Ovary (tissue), 3 donors: ENCODE measurements at regions not wholly inside any gene's neighbourhood (a gene's known extent, or its start where the extent isn't known, plus 50 kb on each side); places are given as distances from the start of the nearest gene placed in this dataset.

Source experiments
- CTCF ChIP-seq, 3 donors: fragments of 450-650 bp in 2 of 3; fragments of 200-600 bp in 1 of 3; IDR thresholded peaks; one replicate each; pipeline versions ENCODE4 v1.5.1 to v1.8.0; 2016 to 2022; ENCODE audit warnings: antibody characterized with exemption in 3 of 3, mild to moderate bottlenecking in 1 of 3
- EP300 ChIP-seq: sonication (generic); formaldehyde crosslinking; IDR thresholded peaks from one replicate; pipeline ENCODE4 v1.6.1; 2017; ENCODE audit warnings: antibody characterized with exemption
- POLR2A ChIP-seq: fragments of 450-650 bp; IDR thresholded peaks from one replicate; pipeline ENCODE4 v1.6.1; 2017; ENCODE audit warnings: antibody characterized with exemption, mild to moderate bottlenecking, moderate library complexity
- donor health status: DM: no; HTN: no; CAD: no.

- TF ChIP-seq CTCF (IDR thresholded peaks at IDR 0.05) (no peak), POLR2A (no peak), EP300 (no peak)
Observed at GRCh38 chr5:3511934-3512333, 83.7 kb upstream of the IRX1 start.
